PC-9 (cell line): ENCODE measurements at regions not wholly inside any gene's neighbourhood (a gene's known extent, or its start where the extent isn't known, plus 50 kb on each side); places are given as distances from the start of the nearest gene placed in this dataset.

Source experiments
- BruUV-seq: library from RNA; stranded (reverse); fragments of 400-500 nt; replicated peaks from 2 replicates; lab custom pipeline; 2021; lab: Mats Ljungman, UMichigan
- CTCF ChIA-PET: fragments of 300-600 bp; sonication (Branson Sonifier 250); formaldehyde crosslinking; loops from one replicate; lab custom pipeline; 2022; ENCODE audit warnings: antibody characterized with exemption; lab: Charles Lee
- POLR2A ChIA-PET: fragments of 300-600 bp; sonication (Branson Sonifier 250); formaldehyde crosslinking; loops from one replicate; lab custom pipeline; 2022; ENCODE audit warnings: antibody characterized with exemption; ENCODE audit not compliant: unreplicated experiment; lab: Charles Lee
- DNase-seq, 2 experiments: peaks; one replicate each; pipeline versions ENCODE4 v3.0.0 to v3.0.0-alpha.2; 2015 to 2022; ENCODE audit warnings: mixed read lengths in 1 of 2
- H2AFZ ChIP-seq: fragments of 200-600 bp; sonication (generic); 2 replicates; pipeline ENCODE4 v1.8.1; 2017; ENCODE audit warnings: antibody characterized with exemption
- H3F3A ChIP-seq: fragments of 200-600 bp; sonication (generic); 2 replicates; pipeline ENCODE4 v1.8.1; 2017; ENCODE audit warnings: antibody characterized with exemption, mild to moderate bottlenecking, low read depth; ENCODE audit not compliant: insufficient read depth
- H3K27ac ChIP-seq: fragments of 200-600 bp; sonication (generic); 2 replicates; pipeline ENCODE4 v1.6.1; 2016; ENCODE audit warnings: mixed run types
- H3K27me3 ChIP-seq: fragments of 200-600 bp; sonication (generic); 2 replicates; pipeline ENCODE4 v1.6.1; 2016; ENCODE audit warnings: low read depth, mixed run types; ENCODE audit not compliant: insufficient read depth
- H3K36me3 ChIP-seq: fragments of 200-600 bp; sonication (generic); 2 replicates; pipeline ENCODE4 v1.6.1; 2016; ENCODE audit warnings: low read depth, mixed run types
- H3K4me1 ChIP-seq: fragments of 200-600 bp; sonication (generic); replicated peaks from 2 replicates; pipeline ENCODE4 v1.6.1; 2016; ENCODE audit warnings: mixed run types; ENCODE audit not compliant: insufficient read depth
- H3K4me2 ChIP-seq: fragments of 200-600 bp; sonication (generic); 2 replicates; pipeline ENCODE4 v1.6.1; 2017; ENCODE audit warnings: mixed run types
- H3K4me3 ChIP-seq: fragments of 200-600 bp; sonication (generic); 2 replicates; pipeline ENCODE4 v1.6.1; 2016; ENCODE audit warnings: mixed run types
- H3K79me2 ChIP-seq: fragments of 200-600 bp; sonication (generic); 2 replicates; pipeline ENCODE4 v1.6.1; 2017; ENCODE audit warnings: low read depth, mixed run types
- H3K9me2 ChIP-seq: fragments of 200-600 bp; sonication (generic); 2 replicates; pipeline ENCODE4 v1.8.1; 2017; ENCODE audit warnings: mild to moderate bottlenecking; ENCODE audit not compliant: insufficient read depth
- H3K9me3 ChIP-seq: fragments of 200-600 bp; sonication (generic); 2 replicates; pipeline ENCODE4 v1.8.1; 2016; ENCODE audit warnings: low read depth; ENCODE audit not compliant: insufficient read depth
- H4K20me1 ChIP-seq: fragments of 200-600 bp; sonication (generic); 2 replicates; pipeline ENCODE4 v1.8.1; 2017; ENCODE audit not compliant: insufficient read depth
- EZH2 ChIP-seq: fragments of 200-600 bp; sonication (generic); IDR thresholded peaks from 2 replicates; pipeline ENCODE4 v1.8.0; 2017; ENCODE audit warnings: antibody characterized with exemption, low read depth
- intact Hi-C: fragments of 100-400 bp; cut with micrococcal nuclease; formaldehyde crosslinking; loops from one replicate; pipeline ENCODE4 v1.10.0; 2022; ENCODE audit not compliant: unreplicated experiment
- TF ChIP-seq, protein P1 (sequence below): fragments of 200-600 bp; sonication (generic); conservative IDR thresholded peaks from 2 replicates; pipeline ENCODE4 v1.6.1; 2017; ENCODE audit warnings: mixed run types, antibody characterized with exemption, mild to moderate bottlenecking, moderate library complexity

DNA sequence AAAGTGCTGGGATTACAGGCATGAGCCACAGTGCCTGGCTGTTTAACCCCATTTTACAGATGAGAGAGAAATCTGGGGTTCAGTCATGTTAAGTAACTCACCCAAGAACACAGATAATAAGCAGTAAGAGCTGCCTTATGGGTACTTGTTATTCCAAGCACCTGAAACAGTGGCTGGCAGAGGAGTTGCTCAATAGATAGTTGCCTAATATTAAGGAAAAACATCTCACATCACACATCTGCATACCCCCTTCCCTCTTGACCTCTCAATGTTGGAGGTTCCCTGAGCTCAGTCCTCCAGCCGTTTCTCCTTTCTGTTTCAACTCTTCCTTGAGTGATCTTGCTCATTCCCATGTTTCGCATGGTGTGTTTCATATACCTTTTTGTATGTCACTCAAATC lies 401.9 kb downstream of the KLF12 start:
- Histone ChIP-seq H3K79me2 (no peaks in the 10 kb centered on the region), H3K9me2 (no peaks in the 10 kb centered on the region), H4K20me1 (no peaks in the 10 kb centered on the region), H3K4me2 (no peak overlapping the region), H3K4me1 (no peaks in the 10 kb centered on the region), H3K27me3 (no peaks in the 10 kb centered on the region), H3K4me3 (no peak overlapping the region), H2AFZ (no peak overlapping the region), H3K27ac (no peak overlapping the region), H3K9me3 (no peaks in the 10 kb centered on the region), H3K36me3 (no peaks in the 10 kb centered on the region), H3F3A (no peaks in the 10 kb centered on the region)
- TF ChIP-seq, protein P1, sequence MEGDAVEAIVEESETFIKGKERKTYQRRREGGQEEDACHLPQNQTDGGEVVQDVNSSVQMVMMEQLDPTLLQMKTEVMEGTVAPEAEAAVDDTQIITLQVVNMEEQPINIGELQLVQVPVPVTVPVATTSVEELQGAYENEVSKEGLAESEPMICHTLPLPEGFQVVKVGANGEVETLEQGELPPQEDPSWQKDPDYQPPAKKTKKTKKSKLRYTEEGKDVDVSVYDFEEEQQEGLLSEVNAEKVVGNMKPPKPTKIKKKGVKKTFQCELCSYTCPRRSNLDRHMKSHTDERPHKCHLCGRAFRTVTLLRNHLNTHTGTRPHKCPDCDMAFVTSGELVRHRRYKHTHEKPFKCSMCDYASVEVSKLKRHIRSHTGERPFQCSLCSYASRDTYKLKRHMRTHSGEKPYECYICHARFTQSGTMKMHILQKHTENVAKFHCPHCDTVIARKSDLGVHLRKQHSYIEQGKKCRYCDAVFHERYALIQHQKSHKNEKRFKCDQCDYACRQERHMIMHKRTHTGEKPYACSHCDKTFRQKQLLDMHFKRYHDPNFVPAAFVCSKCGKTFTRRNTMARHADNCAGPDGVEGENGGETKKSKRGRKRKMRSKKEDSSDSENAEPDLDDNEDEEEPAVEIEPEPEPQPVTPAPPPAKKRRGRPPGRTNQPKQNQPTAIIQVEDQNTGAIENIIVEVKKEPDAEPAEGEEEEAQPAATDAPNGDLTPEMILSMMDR, result no peak
- no peak for TF ChIP-seq EZH2
- no TSS peak for BruUV-seq
- DNase-seq, result no peak
- POLR2A ChIA-PET, result no interaction called here
- CTCF ChIA-PET, result no interaction called here
- intact Hi-C loops, result no loop called here

DNA sequence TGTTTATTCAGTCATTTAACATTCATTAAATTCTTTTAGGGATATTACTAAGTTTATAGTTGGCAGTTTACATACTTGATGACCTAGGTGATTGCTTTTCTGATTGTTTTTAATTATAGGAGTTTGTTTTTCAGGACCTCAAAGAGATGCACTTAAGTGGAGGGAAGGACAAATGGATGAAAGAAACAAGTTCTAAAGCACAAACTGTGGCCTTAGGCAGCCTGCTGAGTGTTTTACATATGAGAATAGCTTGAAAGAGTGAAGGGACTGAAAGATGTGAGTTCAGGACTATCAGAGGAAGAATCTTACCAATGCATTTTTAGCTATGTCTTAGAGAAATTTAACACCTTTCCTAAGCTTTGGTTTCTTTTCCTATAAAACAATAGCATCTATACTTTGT lies 402.6 kb downstream of the KLF12 start:
- Histone ChIP-seq H2AFZ (no peak overlapping the region), H3K4me2 (no peak overlapping the region), H3K27ac (no peak overlapping the region), H4K20me1 (no peaks in the 10 kb centered on the region), H3K27me3 (no peaks in the 10 kb centered on the region), H3K4me3 (no peak overlapping the region), H3K4me1 (no peaks in the 10 kb centered on the region), H3F3A (no peaks in the 10 kb centered on the region), H3K9me2 (no peaks in the 10 kb centered on the region), H3K79me2 (no peaks in the 10 kb centered on the region), H3K36me3 (no peaks in the 10 kb centered on the region), H3K9me3 (no peaks in the 10 kb centered on the region)
- POLR2A ChIA-PET, result no interaction called here
- no peak for TF ChIP-seq EZH2
- TF ChIP-seq, protein P1, result no peak
- CTCF ChIA-PET, result no interaction called here
- no TSS peak for BruUV-seq
- intact Hi-C loops, result no loop called here
- no peak for DNase-seq

DNA sequence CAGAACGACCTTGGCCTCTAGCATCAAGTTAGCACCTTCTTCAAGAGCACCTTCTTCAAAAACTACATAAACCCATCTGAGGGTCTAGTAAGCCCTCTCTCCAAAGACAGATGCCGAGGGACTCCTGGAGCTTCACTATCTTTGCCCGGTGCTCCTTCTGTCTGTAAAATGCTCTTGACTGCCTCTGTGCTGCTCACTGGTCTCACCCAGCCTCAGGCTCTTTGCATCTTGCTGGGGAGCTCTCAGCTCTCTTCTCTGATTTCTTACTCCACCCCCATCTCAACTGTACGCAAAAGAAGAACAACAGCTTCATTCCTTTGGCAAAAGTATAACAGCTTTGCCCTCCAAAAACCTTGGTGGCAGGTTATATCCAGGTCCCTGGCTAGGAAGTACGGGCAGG lies 404.2 kb downstream of the KLF12 start:
- Histone ChIP-seq H4K20me1 (no peaks in the 10 kb centered on the region), H3K9me2 (no peaks in the 10 kb centered on the region), H3K27me3 (no peaks in the 10 kb centered on the region), H3K27ac (no peak overlapping the region), H3K4me3 (no peak overlapping the region), H3F3A (no peaks in the 10 kb centered on the region), H3K9me3 (no peaks in the 10 kb centered on the region), H2AFZ (no peak overlapping the region), H3K4me1 (no peaks in the 10 kb centered on the region), H3K4me2 (no peak overlapping the region), H3K36me3 (no peaks in the 10 kb centered on the region), H3K79me2 (no peaks in the 10 kb centered on the region)
- BruUV-seq, result no TSS peak
- ChIA-PET CTCF (no interaction called here), POLR2A (no interaction called here)
- DNase-seq, result no peak
- TF ChIP-seq, protein P1, result no peak
- no peak for TF ChIP-seq EZH2
- intact Hi-C loops, result no loop called here
